ENCODE measurements at regions not wholly inside any gene's neighbourhood (a gene's known extent, or its start where the extent isn't known, plus 50 kb on each side); places are given as distances from the start of the nearest gene placed in this dataset.
"Not testable (repeated sequence)": the region's sequence is repeated elsewhere in the genome, so short reads cannot be mapped to it uniquely, and the experiment has no call there.

DNA sequence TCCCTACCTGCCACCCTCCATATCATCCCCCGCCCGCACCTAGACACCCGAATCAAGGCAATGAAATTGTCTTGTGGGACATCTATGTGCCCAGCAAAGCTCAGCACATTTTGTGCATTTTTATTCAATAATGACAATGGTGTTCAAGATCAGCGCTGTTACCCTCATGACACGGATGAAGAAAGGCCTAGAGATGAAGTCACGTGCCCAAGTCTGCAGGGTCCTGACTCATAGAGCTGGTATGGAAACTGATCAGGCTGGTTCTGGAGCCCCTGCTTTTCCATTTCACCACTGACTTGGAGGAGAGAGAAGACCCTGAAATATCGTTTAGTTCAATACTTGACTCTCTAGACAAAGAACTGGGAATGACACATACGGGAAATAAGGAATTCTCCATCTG lies 136.2 kb downstream of the KLRB1 start:
- TF ChIP-seq CTCF (conservative IDR thresholded peaks at IDR 0.05; ENCODE audit: low read length); EZH2phosphoT487 (IDR thresholded peaks at IDR 0.05; ENCODE audit: borderline replicate concordance, low read depth, low read length): not testable (repeated sequence)
